ENCODE measurements at regions not wholly inside any gene's neighbourhood (a gene's known extent, or its start where the extent isn't known, plus 50 kb on each side); places are given as distances from the start of the nearest gene placed in this dataset.
"Not testable (repeated sequence)": the region's sequence is repeated elsewhere in the genome, so short reads cannot be mapped to it uniquely, and the experiment has no call there.

DNA sequence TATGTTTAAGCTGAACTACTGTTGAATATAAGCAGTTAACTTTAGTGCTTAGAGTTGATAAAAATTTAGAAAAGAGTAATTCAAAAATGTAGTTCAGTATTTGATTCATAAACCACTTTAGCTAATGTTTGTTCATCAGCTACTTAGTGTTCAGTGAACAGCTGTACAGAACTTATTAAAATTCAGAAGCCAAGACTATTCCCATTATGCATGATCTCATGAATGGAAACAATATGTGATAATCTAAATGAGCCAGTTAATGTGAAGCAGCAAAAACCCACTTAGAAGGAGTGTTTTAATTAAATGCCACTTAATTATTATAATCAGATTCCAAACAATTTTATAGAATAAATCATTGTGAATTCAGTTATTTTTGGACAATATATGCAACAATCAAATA, 92.9 kb upstream of the NEGR1 start:
- Mint-ChIP-seq H3K36me3 (ENCODE audit: low read depth) (no peaks in the 10 kb centered on the region), H3K9me3 (no peaks in the 10 kb centered on the region), H3K27me3 (no peaks in the 10 kb centered on the region), H3K4me3 (no peak overlapping the region), H3K27ac (no peak overlapping the region), H3K4me1 (ENCODE audit: low read depth) (no peaks in the 10 kb centered on the region)
- TF ChIP-seq, protein P1, sequence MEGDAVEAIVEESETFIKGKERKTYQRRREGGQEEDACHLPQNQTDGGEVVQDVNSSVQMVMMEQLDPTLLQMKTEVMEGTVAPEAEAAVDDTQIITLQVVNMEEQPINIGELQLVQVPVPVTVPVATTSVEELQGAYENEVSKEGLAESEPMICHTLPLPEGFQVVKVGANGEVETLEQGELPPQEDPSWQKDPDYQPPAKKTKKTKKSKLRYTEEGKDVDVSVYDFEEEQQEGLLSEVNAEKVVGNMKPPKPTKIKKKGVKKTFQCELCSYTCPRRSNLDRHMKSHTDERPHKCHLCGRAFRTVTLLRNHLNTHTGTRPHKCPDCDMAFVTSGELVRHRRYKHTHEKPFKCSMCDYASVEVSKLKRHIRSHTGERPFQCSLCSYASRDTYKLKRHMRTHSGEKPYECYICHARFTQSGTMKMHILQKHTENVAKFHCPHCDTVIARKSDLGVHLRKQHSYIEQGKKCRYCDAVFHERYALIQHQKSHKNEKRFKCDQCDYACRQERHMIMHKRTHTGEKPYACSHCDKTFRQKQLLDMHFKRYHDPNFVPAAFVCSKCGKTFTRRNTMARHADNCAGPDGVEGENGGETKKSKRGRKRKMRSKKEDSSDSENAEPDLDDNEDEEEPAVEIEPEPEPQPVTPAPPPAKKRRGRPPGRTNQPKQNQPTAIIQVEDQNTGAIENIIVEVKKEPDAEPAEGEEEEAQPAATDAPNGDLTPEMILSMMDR (IDR thresholded peaks at IDR 0.05) = no peak
- CTCF ChIA-PET = no interaction called here
- DNase-seq (no peak), ATAC-seq (no peak)
- POLR2A ChIA-PET = no interaction called here
- intact Hi-C loops (cut with micrococcal nuclease) = no loop called here

DNA sequence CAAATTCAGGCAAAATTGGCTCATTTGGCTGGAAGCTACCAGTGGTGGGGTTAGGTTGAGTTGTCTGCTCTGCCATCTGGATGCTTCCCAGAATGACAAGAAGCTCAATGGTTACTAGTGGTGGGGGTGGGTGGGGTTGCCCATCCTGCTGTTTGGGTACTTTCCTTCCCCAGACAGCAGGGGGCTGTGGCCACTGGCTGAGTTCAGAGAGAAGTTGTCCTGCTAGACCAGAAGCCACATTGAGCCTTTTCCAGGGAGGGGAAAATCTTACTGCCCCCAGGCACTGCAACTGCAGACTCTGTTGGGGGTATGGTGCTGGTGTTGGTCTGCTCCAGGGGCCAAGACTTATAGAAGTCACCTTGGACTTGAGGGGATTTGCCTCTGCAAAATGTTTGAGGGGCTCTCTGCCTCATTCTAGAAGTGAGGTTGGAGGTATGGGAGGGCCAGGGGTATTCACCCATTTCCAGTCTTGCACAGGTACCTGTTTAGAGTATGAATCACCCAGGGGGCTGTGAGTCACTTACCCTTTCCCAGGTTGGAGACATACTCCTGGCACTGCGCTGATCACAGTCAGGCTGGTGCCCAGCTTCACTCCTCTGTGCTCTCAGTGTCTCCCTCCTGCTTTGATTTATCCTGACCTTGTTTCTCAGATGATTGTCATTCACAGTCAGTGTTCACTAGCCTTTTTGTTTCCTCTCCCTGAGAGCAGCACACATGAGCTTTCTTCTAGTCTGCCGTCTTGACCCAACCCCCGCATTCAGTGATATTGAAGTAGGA, 89.1 kb upstream of the NEGR1 start:
- intact Hi-C loops (cut with micrococcal nuclease) = no loop called here
- H3K27ac Mint-ChIP-seq = no peak overlapping the region
- ChIA-PET POLR2A (no interaction called here), CTCF (no interaction called here)
- H3K36me3 Mint-ChIP-seq (ENCODE audit: low read depth) = no peaks in the 10 kb centered on the region
- no peak for DNase-seq
- no peak overlapping the region for H3K4me3 Mint-ChIP-seq
- ATAC-seq = no peak
- no peaks in the 10 kb centered on the region for H3K9me3 Mint-ChIP-seq
- TF ChIP-seq, protein P1 (IDR thresholded peaks at IDR 0.05) = no peak
- H3K4me1 Mint-ChIP-seq (ENCODE audit: low read depth) = peaks cover 7% of the 10 kb centered on the region
- H3K27me3 Mint-ChIP-seq = no peaks in the 10 kb centered on the region

DNA sequence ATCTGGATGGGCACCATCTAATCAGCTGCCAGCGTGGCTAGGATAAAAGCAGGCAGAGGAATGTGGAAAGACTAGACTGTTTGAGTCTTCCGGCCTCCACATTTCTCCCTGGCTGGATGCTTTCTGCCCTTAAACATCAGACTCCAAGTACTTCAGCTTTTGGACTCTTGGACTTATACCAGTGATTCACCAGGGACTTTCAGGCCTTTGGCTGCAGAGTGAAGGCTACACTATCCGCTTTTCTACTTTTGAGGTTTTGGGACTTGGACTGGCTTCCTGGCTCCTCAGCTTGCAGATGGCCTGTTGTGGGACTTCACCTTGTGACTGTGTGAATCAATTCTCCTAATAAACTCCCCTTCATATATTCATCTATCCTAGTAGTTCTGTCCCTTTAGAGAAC, 88.5 kb upstream of the NEGR1 start:
- H3K4me3 Mint-ChIP-seq; ATAC-seq; H3K36me3 Mint-ChIP-seq (ENCODE audit: low read depth); intact Hi-C loops (cut with micrococcal nuclease); DNase-seq; H3K27ac Mint-ChIP-seq; POLR2A ChIA-PET; CTCF ChIA-PET; H3K4me1 Mint-ChIP-seq (ENCODE audit: low read depth); H3K27me3 Mint-ChIP-seq; H3K9me3 Mint-ChIP-seq: not testable (repeated sequence)

DNA sequence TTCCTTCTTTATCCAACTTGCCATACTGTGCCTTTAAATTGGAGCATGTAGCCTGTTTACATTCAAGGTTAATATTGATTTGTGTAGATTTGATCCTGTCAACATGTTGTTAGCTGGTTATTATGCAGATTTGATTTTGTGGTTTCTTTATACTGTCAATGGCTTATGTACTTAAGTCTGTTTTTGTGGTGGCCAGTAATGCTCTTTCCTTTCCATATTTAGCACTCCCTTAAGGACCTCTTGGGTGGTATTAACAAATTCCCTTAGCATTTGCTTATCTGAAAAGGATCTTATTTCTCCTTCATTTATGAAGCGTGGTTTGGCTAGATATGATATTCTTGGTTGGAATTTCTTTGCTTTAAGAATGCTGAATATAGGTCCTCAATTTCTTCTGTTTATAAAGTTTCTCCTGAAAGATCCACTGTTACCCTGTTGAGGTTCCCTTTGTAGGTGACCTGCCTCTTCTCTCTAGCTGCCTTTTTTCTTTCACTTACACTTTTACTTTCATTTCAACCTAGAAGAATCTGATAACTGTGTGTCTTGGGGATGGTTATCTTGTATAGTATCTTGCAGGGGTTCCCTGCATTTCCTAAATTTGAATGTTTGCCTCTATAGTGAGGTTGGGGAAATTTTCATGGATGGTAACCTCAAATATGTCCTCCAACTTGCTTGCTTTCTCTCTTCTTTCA, 86.9 kb upstream of the NEGR1 start:
- POLR2A ChIA-PET = no interaction called here
- DNase-seq = no peak
- H3K27ac Mint-ChIP-seq = no peak overlapping the region
- no peaks in the 10 kb centered on the region for H3K27me3 Mint-ChIP-seq
- H3K9me3 Mint-ChIP-seq = no peaks in the 10 kb centered on the region
- H3K4me3 Mint-ChIP-seq = no peak overlapping the region
- TF ChIP-seq, protein P1 (IDR thresholded peaks at IDR 0.05) = no peak
- no peaks in the 10 kb centered on the region for H3K36me3 Mint-ChIP-seq (ENCODE audit: low read depth)
- no peak for ATAC-seq
- intact Hi-C loops (cut with micrococcal nuclease) = no loop called here
- CTCF ChIA-PET = no interaction called here
- peaks cover 9% of the 10 kb centered on the region for H3K4me1 Mint-ChIP-seq (ENCODE audit: low read depth)

DNA sequence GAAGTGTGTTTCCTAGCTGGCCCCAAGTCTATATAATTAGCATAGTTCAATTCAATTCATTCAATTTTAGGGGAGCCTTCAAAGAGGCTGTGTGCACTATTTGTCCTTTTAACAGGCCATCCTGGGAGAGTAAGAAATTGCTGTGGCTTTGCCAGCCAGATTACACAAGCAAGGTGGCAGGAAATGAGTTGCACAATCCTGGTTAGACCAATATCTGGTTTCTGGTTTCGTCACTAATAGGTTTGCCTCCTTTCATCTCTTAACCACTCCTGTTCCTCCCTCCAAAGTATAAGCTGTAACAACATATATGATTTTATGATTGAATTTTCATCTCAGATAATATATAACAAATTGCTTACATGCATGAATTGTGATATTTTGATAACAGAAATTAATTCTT, 84.1 kb upstream of the NEGR1 start:
- intact Hi-C loops (cut with micrococcal nuclease) = no loop called here
- H3K4me3 Mint-ChIP-seq = no peak overlapping the region

More for the DNA sequence above, 84.1 kb upstream of the NEGR1 start:
- H3K36me3 Mint-ChIP-seq (ENCODE audit: low read depth) = no peaks in the 10 kb centered on the region
- CTCF ChIA-PET = no interaction called here
- ATAC-seq = no peak
- POLR2A ChIA-PET = no interaction called here
- TF ChIP-seq, protein P1 (IDR thresholded peaks at IDR 0.05) = no peak
- peaks cover 9% of the 10 kb centered on the region for H3K4me1 Mint-ChIP-seq (ENCODE audit: low read depth)
- no peaks in the 10 kb centered on the region for H3K27me3 Mint-ChIP-seq
- H3K27ac Mint-ChIP-seq = no peak overlapping the region
- no peaks in the 10 kb centered on the region for H3K9me3 Mint-ChIP-seq
- DNase-seq = no peak

Data from activated CD8-positive, alpha-beta T cell treated with anti-CD3 and anti-CD28 coated beads for 36 hours (primary cell).